K562 (cell line): ENCODE measurements at regions not wholly inside any gene's neighbourhood (a gene's known extent, or its start where the extent isn't known, plus 50 kb on each side); places are given as distances from the start of the nearest gene placed in this dataset.

ENCODE experiments used
- ATAC-seq: fragments of 200-7000 bp; cut with Tn5 transposase; 3 replicates; pipeline ENCODE4 v1.9.1; 2020; ENCODE audit warnings: moderate library complexity
- BruUV-seq: library from RNA; stranded (reverse); fragments of 400-500 nt; replicated peaks from 2 replicates; lab custom pipeline; 2021; lab: Mats Ljungman, UMichigan
- CTCF ChIA-PET: fragments of 300-600 bp; formaldehyde crosslinking; extraction: SDS; loops from one replicate; lab custom pipeline; 2021; ENCODE audit warnings: low intra/inter-chr PET ratio; lab: Yijun Ruan, JAX
- POLR2A ChIA-PET: fragments of 300-600, 350-650 bp; sonication (Branson Sonifier 250); formaldehyde crosslinking; extraction: SDS; loops from one replicate; lab custom pipeline; 2021; ENCODE audit warnings: antibody characterized with exemption, inconsistent platforms; lab: Yijun Ruan, JAX
- DNase-seq, 4 experiments: peaks; one replicate each; pipeline versions ENCODE4 v3.0.0 to v3.0.0-alpha.2; 2011 to 2018; ENCODE audit warnings: low spot score in 3 of 4, mixed read lengths in 3 of 4; ENCODE audit errors: extremely low read depth in 1 of 4
- FAIRE-seq: peaks from 2 replicates; lab custom pipeline; 2011; peaks lifted over from hg19 to GRCh38; lab: Jason Lieb, UNC
- H2AFZ ChIP-seq: 2 replicates; pipeline ENCODE4 v1.6.0; 2011; ENCODE audit warnings: low read depth, low read length, control low read depth, inconsistent platforms
- H3K27ac ChIP-seq: fragments of 200-600 bp; 3 replicates; pipeline ENCODE4 v1.8.0; 2011; ENCODE audit warnings: low read depth, mild to moderate bottlenecking, control low read depth, inconsistent platforms, low read length, moderate library complexity, mixed read lengths; ENCODE audit errors: extremely low read depth
- H3K27me3 ChIP-seq, 2 experiments: fragments of 300-600 bp in 1 of 2; 2 replicates in 1 of 2; 3 replicates in 1 of 2; pipeline versions ENCODE4 v1.6.0 to v1.8.0; 2011; ENCODE audit warnings: inconsistent platforms in 2 of 2, low read length in 2 of 2, mild to moderate bottlenecking in 1 of 2, mixed read lengths in 1 of 2, moderate library complexity in 1 of 2; ENCODE audit not compliant: control insufficient read depth in 2 of 2, insufficient read depth in 2 of 2
- H3K36me3 ChIP-seq: fragments of 300-600 bp; 3 replicates; pipeline ENCODE4 v1.8.0; 2011; ENCODE audit warnings: mild to moderate bottlenecking, low read length, inconsistent platforms; ENCODE audit not compliant: control insufficient read depth, insufficient read depth
- H3K4me1 ChIP-seq, 2 experiments: fragments of 200-600 bp in 1 of 2; replicated peaks in 1 of 2; 2 replicates in 1 of 2; 3 replicates in 1 of 2; pipeline versions ENCODE4 v1.5.1 to v1.8.0; 2011; ENCODE audit warnings: inconsistent platforms in 2 of 2, low read length in 2 of 2, mild to moderate bottlenecking in 1 of 2, mixed read lengths in 1 of 2, moderate library complexity in 1 of 2; ENCODE audit not compliant: control insufficient read depth in 2 of 2, insufficient read depth in 2 of 2
- H3K4me2 ChIP-seq: 2 replicates; pipeline ENCODE4 v1.6.1; 2011; ENCODE audit warnings: low read length, control low read depth, inconsistent platforms, mixed read lengths; ENCODE audit not compliant: insufficient read depth
- H3K4me3 ChIP-seq: fragments of 200-600 bp; sonication (generic), shearing (Covaris generic); 2 replicates; pipeline ENCODE4 v1.5.1; 2016; ENCODE audit warnings: control low read depth, inconsistent platforms
- H3K79me2 ChIP-seq: fragments of 200-600 bp; 3 replicates; pipeline ENCODE4 v1.8.0; 2011; ENCODE audit warnings: low read length, inconsistent platforms; ENCODE audit not compliant: control insufficient read depth, insufficient read depth
- H3K9ac ChIP-seq, 2 experiments: 2 replicates each; pipeline versions ENCODE4 v1.6.0 to v1.6.1; 2011; ENCODE audit warnings: low read depth in 2 of 2, low read length in 2 of 2, control low read depth in 1 of 2, inconsistent platforms in 1 of 2, mild to moderate bottlenecking in 1 of 2, mixed read lengths in 1 of 2; ENCODE audit not compliant: insufficient read depth in 1 of 2
- H3K9me1 ChIP-seq: one replicate; pipeline ENCODE4 v1.6.0; 2011; ENCODE audit warnings: inconsistent platforms, mild to moderate bottlenecking, low read length, moderate library complexity; ENCODE audit not compliant: control insufficient read depth, insufficient read depth
- H3K9me3 ChIP-seq: replicated peaks from 2 replicates; pipeline ENCODE4 v1.5.1; 2011; ENCODE audit warnings: low read depth, low read length, inconsistent platforms; ENCODE audit not compliant: control insufficient read depth, insufficient read depth
- H4K20me1 ChIP-seq: replicated peaks from 2 replicates; pipeline ENCODE4 v1.6.1; 2011; ENCODE audit warnings: low read length, inconsistent platforms, mixed read lengths; ENCODE audit not compliant: control insufficient read depth, insufficient read depth
- ARID2 ChIP-seq: fragments of 450-650 bp; IDR thresholded peaks from 2 replicates; pipeline ENCODE4 v1.6.1; 2017; ENCODE audit warnings: antibody characterized with exemption, mild to moderate bottlenecking
- ERF ChIP-seq: fragments of 450-650 bp; formaldehyde crosslinking; IDR thresholded peaks from 2 replicates; pipeline ENCODE4 v1.4.0; 2020; ENCODE audit warnings: mild to moderate bottlenecking, mixed read lengths
- HOXB6 ChIP-seq: fragments of 250-450 bp; sonication (Bioruptor Pico); IDR thresholded peaks from 2 replicates; pipeline ENCODE4 v1.5.1; 2022; ENCODE audit warnings: mild to moderate bottlenecking, borderline replicate concordance
- NR2F6 ChIP-seq: fragments of 450-650 bp; formaldehyde crosslinking; IDR thresholded peaks from 2 replicates; pipeline ENCODE4 v1.4.0; 2020; ENCODE audit warnings: mild to moderate bottlenecking
- RBM22 ChIP-seq: fragments of 200-400 bp; formaldehyde crosslinking; IDR thresholded peaks from 2 replicates; pipeline ENCODE4 v1.6.1; 2018; ENCODE audit warnings: low read length, low read depth; ENCODE audit not compliant: poor library complexity, severe bottlenecking
- SMAD4 ChIP-seq: fragments of 250-450 bp; sonication (Bioruptor Pico); conservative IDR thresholded peaks from 2 replicates; pipeline ENCODE4 v1.8.0; 2021; ENCODE audit warnings: inconsistent platforms, mild to moderate bottlenecking, moderate library complexity
- SRSF3 ChIP-seq: fragments of 200-400 bp; formaldehyde crosslinking; IDR thresholded peaks from 2 replicates; pipeline ENCODE4 v1.6.1; 2016; ENCODE audit warnings: mild to moderate bottlenecking, low read length, moderate library complexity; ENCODE audit not compliant: insufficient read depth
- ZNF184 ChIP-seq: sonication (generic); formaldehyde crosslinking; IDR thresholded peaks from 2 replicates; pipeline ENCODE4 v1.5.0; 2020; ENCODE audit warnings: missing genetic modification reagents
- ZNF318 ChIP-seq, 2 experiments: fragments of 450-650 bp; IDR thresholded peaks; 2 replicates each; pipeline ENCODE4 v1.6.1; 2016; ENCODE audit warnings: mild to moderate bottlenecking in 2 of 2, borderline replicate concordance in 1 of 2, low read depth in 1 of 2, moderate library complexity in 1 of 2
- ZNF41 ChIP-seq: fragments of 250-450 bp; sonication (Bioruptor Pico); conservative IDR thresholded peaks from 2 replicates; pipeline ENCODE4 v1.4.0; 2020; ENCODE audit warnings: mild to moderate bottlenecking
- WGBS: fragments of 100-300 bp; shearing (Covaris generic); methylation state at CpG from one replicate; pipeline ENCODE4 v1.1.6; 2016; ENCODE audit warnings: low coverage, mixed read lengths; ENCODE audit not compliant: insufficient coverage; ENCODE audit errors: missing lambda C conversion rate; 5-methylcytosine and 5-hydroxymethylcytosine counted together
- in situ Hi-C: fragments of 300-500 bp; cut with MboI; formaldehyde crosslinking; loops from 4 replicates; pipeline ENCODE4 v1.15.0; 2018; ENCODE audit warnings: inconsistent platforms, mixed read lengths
- intact Hi-C: fragments of 100-400 bp; cut with micrococcal nuclease; formaldehyde crosslinking; loops from 2 replicates; pipeline ENCODE4 v1.14.2; 2022

- ChIA-PET CTCF (no interaction called here), POLR2A (no interaction called here)
- H3K9ac ChIP-seq, result no peak overlapping the region
- H2AFZ ChIP-seq, result no peak overlapping the region
- no peak for FAIRE-seq
- no peaks in the 10 kb centered on the region for H3K9me3 ChIP-seq
- no peaks in the 10 kb centered on the region for H3K9me1 ChIP-seq
- WGBS, result 0% methylated on average over 1 of the region's 1 CpG
- H3K4me2 ChIP-seq, result no peak overlapping the region
- no peaks in the 10 kb centered on the region for H3K36me3 ChIP-seq
- intact Hi-C loops (no loop called here), in situ Hi-C loops (no loop called here)
- BruUV-seq, result no TSS peak
- no peak overlapping the region for H3K27ac ChIP-seq
- H3K4me3 ChIP-seq, result no peak overlapping the region
- no peak for TF ChIP-seq ZNF41
- TF ChIP-seq ZNF184 (CRISPR knock-in tag), result no peak
- TF ChIP-seq ARID2, result no peak
- no peak for TF ChIP-seq RBM22
- TF ChIP-seq SMAD4 (CRISPR knock-in tag), result no peak
- no peak for TF ChIP-seq SRSF3
- TF ChIP-seq NR2F6, result no peak
- no peak for TF ChIP-seq HOXB6 (CRISPR knock-in tag)
- TF ChIP-seq, all 486 proteins: peak for 0
- Histone ChIP-seq H4K20me1 (no peaks in the 10 kb centered on the region), H3K27me3 (no peaks in the 10 kb centered on the region), H3K4me1 (no peaks in the 10 kb centered on the region), H3K79me2 (no peaks in the 10 kb centered on the region)
- DNase-seq (no peak), ATAC-seq (no peak)
Measured at GRCh38 chr4:28267166-28267565, 1406.5 kb downstream of the STIM2 start.

GRCh38 chr4:28269426-28269825, 1408.8 kb downstream of the STIM2 start:
- no peak for ATAC-seq
- in situ Hi-C loops, result no loop called here
- no peak for FAIRE-seq
- H3K27ac ChIP-seq, result no peak overlapping the region
- intact Hi-C loops, result no loop called here
- CTCF ChIA-PET, result no interaction called here
- DNase-seq, result no peak
- no peaks in the 10 kb centered on the region for H3K9me3 ChIP-seq
- 0% methylated on average over 2 of the region's 2 CpGs for WGBS
- H3K9me1 ChIP-seq, result no peaks in the 10 kb centered on the region
- no peaks in the 10 kb centered on the region for H3K4me1 ChIP-seq
- H2AFZ ChIP-seq, result no peak overlapping the region
- H3K4me3 ChIP-seq, result no peak overlapping the region
- H3K9ac ChIP-seq, result no peak overlapping the region
- POLR2A ChIA-PET, result no interaction called here
- H3K79me2 ChIP-seq, result no peaks in the 10 kb centered on the region
- no TSS peak for BruUV-seq
- H3K36me3 ChIP-seq, result no peaks in the 10 kb centered on the region
- H3K4me2 ChIP-seq, result no peak overlapping the region
- no peaks in the 10 kb centered on the region for H3K27me3 ChIP-seq
- no peaks in the 10 kb centered on the region for H4K20me1 ChIP-seq
- TF ChIP-seq ZNF318 (IDR thresholded peaks at IDR 0.05; ENCODE audit: borderline replicate concordance in 1 of 2, low read depth in 1 of 2) (no peak), ERF (CRISPR knock-in tag) (no peak)
